ENCODE measurements at regions not wholly inside any gene's neighbourhood (a gene's known extent, or its start where the extent isn't known, plus 50 kb on each side); places are given as distances from the start of the nearest gene placed in this dataset.

- peaks cover 12% of the 10 kb centered on the region for H3K4me1 ChIP-seq (ENCODE audit: control insufficient read depth, insufficient read depth, low read length)
- TF ChIP-seq CTCF (conservative IDR thresholded peaks at IDR 0.05) = no peak
- no peak overlapping the region for H3K27ac ChIP-seq (ENCODE audit: low read depth, low read length)
- no peak for DNase-seq
- Mint-ChIP-seq H3K4me3 (no peak overlapping the region), H3K27ac (no peak overlapping the region), H3K9me3 (no peaks in the 10 kb centered on the region), H3K27me3 (ENCODE audit: insufficient read depth) (peaks cover 5% of the 10 kb centered on the region), H3K4me1 (peaks cover 34% of the 10 kb centered on the region), H3K36me3 (ENCODE audit: low read depth) (no peaks in the 10 kb centered on the region)
- no peaks in the 10 kb centered on the region for H3K9me3 ChIP-seq (ENCODE audit: control insufficient read depth, low read length)
- 88 to 95% methylated on average over 2 to 3 of the region's 3 CpGs for WGBS, 2 experiments (ENCODE audit: insufficient coverage in 1 of 2, insufficient read length in 1 of 2)
- no peaks in the 10 kb centered on the region for H3K27me3 ChIP-seq (ENCODE audit: control insufficient read depth, insufficient read depth, low read length, poor library complexity, severe bottlenecking)
- H3K36me3 ChIP-seq (ENCODE audit: control insufficient read depth, insufficient read depth, low read length) = no peaks in the 10 kb centered on the region
- H3K4me3 ChIP-seq (ENCODE audit: low read length) = no peak overlapping the region
- H3K9ac ChIP-seq (ENCODE audit: extremely low read depth, low read length, poor library complexity, severe bottlenecking) = no peak overlapping the region
Observed at GRCh38 chr10:113386005-113386404, 166.8 kb upstream of the HABP2 start.

- H3K36me3 ChIP-seq (ENCODE audit: control insufficient read depth, insufficient read depth, low read length) = no peaks in the 10 kb centered on the region
- H3K4me3 ChIP-seq (ENCODE audit: low read length) = no peak overlapping the region
- H3K27ac Mint-ChIP-seq = no peak overlapping the region
- H3K27me3 ChIP-seq (ENCODE audit: control insufficient read depth, insufficient read depth, low read length, poor library complexity, severe bottlenecking) = no peaks in the 10 kb centered on the region
- H3K27me3 Mint-ChIP-seq (ENCODE audit: insufficient read depth) = peaks cover 3% of the 10 kb centered on the region
- 92 to 98% methylated on average over 5 of the region's 5 CpGs for WGBS, 2 experiments (ENCODE audit: insufficient coverage in 1 of 2, insufficient read length in 1 of 2)
- peaks cover 10% of the 10 kb centered on the region for H3K4me1 ChIP-seq (ENCODE audit: control insufficient read depth, insufficient read depth, low read length)
- H3K4me1 Mint-ChIP-seq = peaks cover 16% of the 10 kb centered on the region
- no peak for TF ChIP-seq CTCF (conservative IDR thresholded peaks at IDR 0.05)
- H3K9ac ChIP-seq (ENCODE audit: extremely low read depth, low read length, poor library complexity, severe bottlenecking) = no peak overlapping the region
- H3K27ac ChIP-seq (ENCODE audit: low read depth, low read length) = no peak overlapping the region
- H3K36me3 Mint-ChIP-seq (ENCODE audit: low read depth) = no peaks in the 10 kb centered on the region
- H3K9me3 ChIP-seq (ENCODE audit: control insufficient read depth, low read length) = no peaks in the 10 kb centered on the region
- no peak for DNase-seq
- no peaks in the 10 kb centered on the region for H3K9me3 Mint-ChIP-seq
- no peak overlapping the region for H3K4me3 Mint-ChIP-seq
Observed at GRCh38 chr10:113389969-113390368, 162.9 kb upstream of the HABP2 start.

- Histone ChIP-seq H3K27me3 (ENCODE audit: control insufficient read depth, insufficient read depth, low read length, poor library complexity, severe bottlenecking) (no peaks in the 10 kb centered on the region), H3K27ac (ENCODE audit: low read depth, low read length) (no peak overlapping the region), H3K4me1 (ENCODE audit: control insufficient read depth, insufficient read depth, low read length) (peaks cover 10% of the 10 kb centered on the region), H3K9ac (ENCODE audit: extremely low read depth, low read length, poor library complexity, severe bottlenecking) (no peak overlapping the region), H3K36me3 (ENCODE audit: control insufficient read depth, insufficient read depth, low read length) (no peaks in the 10 kb centered on the region), H3K4me3 (ENCODE audit: low read length) (no peak overlapping the region), H3K9me3 (ENCODE audit: control insufficient read depth, low read length) (no peaks in the 10 kb centered on the region)
- Mint-ChIP-seq H3K4me1 (peaks cover 12% of the 10 kb centered on the region), H3K27ac (no peak overlapping the region), H3K27me3 (ENCODE audit: insufficient read depth) (peaks cover 3% of the 10 kb centered on the region), H3K9me3 (no peaks in the 10 kb centered on the region), H3K36me3 (ENCODE audit: low read depth) (no peaks in the 10 kb centered on the region), H3K4me3 (no peak overlapping the region)
- no peak for DNase-seq
- no peak for TF ChIP-seq CTCF (conservative IDR thresholded peaks at IDR 0.05)
- 93 to 100% methylated on average over 2 to 4 of the region's 4 CpGs for WGBS, 2 experiments (ENCODE audit: insufficient coverage in 1 of 2, insufficient read length in 1 of 2)
Observed at GRCh38 chr10:113390896-113391295, 162.0 kb upstream of the HABP2 start.
